ENCODE measurements at regions not wholly inside any gene's neighbourhood (a gene's known extent, or its start where the extent isn't known, plus 50 kb on each side); places are given as distances from the start of the nearest gene placed in this dataset.

GRCh38 chr11:135006800-135007199 is 594.8 kb upstream of the B3GAT1 start:
- TF ChIP-seq CTCF (IDR thresholded peaks at IDR 0.05) (no peak), POLR2A (IDR thresholded peaks at IDR 0.05) (no peak)
